CD4-positive, alpha-beta T cell (primary cell): ENCODE measurements at regions not wholly inside any gene's neighbourhood (a gene's known extent, or its start where the extent isn't known, plus 50 kb on each side); places are given as distances from the start of the nearest gene placed in this dataset.

ENCODE experiments used
- ATAC-seq: fragments of 200-7000 bp; cut with Tn5 transposase; one replicate; pipeline ENCODE4 v1.10.0; 2022; ENCODE audit warnings: mild to moderate bottlenecking; ENCODE audit not compliant: poor library complexity
- CTCF ChIA-PET: fragments of 350-600 bp; sonication (Branson Sonifier 250); formaldehyde crosslinking; loops from one replicate; lab custom pipeline; 2021; ENCODE audit warnings: antibody characterized with exemption, inconsistent platforms; lab: Charles Lee
- POLR2A ChIA-PET: fragments of 350-600 bp; sonication (Branson Sonifier 250); formaldehyde crosslinking; loops from one replicate; lab custom pipeline; 2021; ENCODE audit warnings: antibody characterized with exemption, inconsistent platforms; lab: Charles Lee
- DNase-seq, 14 experiments: peaks; one replicate each; pipeline ENCODE4 v3.0.0-alpha.2; 2013 to 2020; ENCODE audit warnings: mixed read lengths in 2 of 14
- H3K27ac ChIP-seq, 2 donors: one replicate each; pipeline versions ENCODE4 v1.5.1 to v1.7.0; 2013; ENCODE audit warnings: low read length in 2 of 2, low read depth in 1 of 2, mild to moderate bottlenecking in 1 of 2
- H3K27me3 ChIP-seq, 2 experiments: 1 replicate in 1 of 2; 2 replicates in 1 of 2; pipeline versions ENCODE4 v1.6.1 to v1.7.0; 2013; ENCODE audit warnings: low read length in 2 of 2, control low read depth in 1 of 2, mild to moderate bottlenecking in 1 of 2, moderate library complexity in 1 of 2; ENCODE audit not compliant: insufficient read depth in 2 of 2, control insufficient read depth in 1 of 2
- H3K36me3 ChIP-seq: one replicate; pipeline ENCODE4 v1.6.1; 2013; ENCODE audit warnings: low read length, control low read depth; ENCODE audit not compliant: insufficient read depth
- H3K4me1 ChIP-seq: one replicate; pipeline ENCODE4 v1.6.1; 2013; ENCODE audit warnings: low read length, control low read depth; ENCODE audit not compliant: insufficient read depth
- H3K4me3 ChIP-seq: one replicate; pipeline ENCODE4 v1.5.1; 2013; ENCODE audit warnings: mild to moderate bottlenecking, low read length, moderate library complexity
- H3K9me3 ChIP-seq, 2 experiments: 1 replicate in 1 of 2; 2 replicates in 1 of 2; pipeline versions ENCODE4 v1.6.1 to v1.7.0; 2013; ENCODE audit warnings: low read length in 2 of 2, mild to moderate bottlenecking in 2 of 2, control low read depth in 1 of 2, moderate library complexity in 1 of 2; ENCODE audit not compliant: control insufficient read depth in 1 of 2, insufficient read depth in 1 of 2
- H3K27ac Mint-ChIP-seq: one replicate; pipeline ENCODE4 v1.8.0; 2020; ENCODE audit warnings: mixed read lengths
- H3K27me3 Mint-ChIP-seq: one replicate; pipeline ENCODE4 v1.8.0; 2021; ENCODE audit warnings: mixed read lengths
- H3K36me3 Mint-ChIP-seq: one replicate; pipeline ENCODE4 v1.8.0; 2021; ENCODE audit warnings: low read depth, mixed read lengths
- H3K4me1 Mint-ChIP-seq: one replicate; pipeline ENCODE4 v1.8.0; 2021; ENCODE audit warnings: low read depth, mixed read lengths
- H3K4me3 Mint-ChIP-seq: one replicate; pipeline ENCODE4 v1.8.0; 2020; ENCODE audit warnings: mild to moderate bottlenecking, mixed read lengths
- H3K9me3 Mint-ChIP-seq: one replicate; pipeline ENCODE4 v1.8.0; 2020; ENCODE audit warnings: mixed read lengths
- CTCF ChIP-seq: fragments of 200-600 bp; IDR thresholded peaks from one replicate; pipeline ENCODE4 v1.8.0; 2022; ENCODE audit warnings: antibody characterized with exemption, mild to moderate bottlenecking
- intact Hi-C, 2 experiments: fragments of 100-400 bp; cut with DNase I in 1 of 2; cut with micrococcal nuclease in 1 of 2; formaldehyde crosslinking; loops; one replicate each; pipeline versions ENCODE4 v1.15.1 to v1.9.0; 2023 to 2025; cut with DNase I, micrococcal nuclease

- ATAC-seq: no peak
- intact Hi-C loops: no loop called here
These were observed 51.3 kb upstream of the PITX1 start for GRCh38 chr5:135085133-135085935.

More at GRCh38 chr5:135085133-135085935, 51.3 kb upstream of the PITX1 start:
- peaks cover 0 to 11% of the 10 kb centered on the region in 2 experiments for H3K27me3 ChIP-seq
- H3K4me3 ChIP-seq: no peak overlapping the region
- ChIA-PET POLR2A (no interaction called here), CTCF (no interaction called here)
- H3K4me1 Mint-ChIP-seq: no peaks in the 10 kb centered on the region
- H3K27ac Mint-ChIP-seq: no peak overlapping the region
- H3K27ac ChIP-seq: no peak overlapping the region
- peaks cover 33% of the 10 kb centered on the region for H3K27me3 Mint-ChIP-seq
- no peak for DNase-seq
- H3K9me3 ChIP-seq: peaks cover 0 to 8% of the 10 kb centered on the region in 2 experiments
- H3K4me3 Mint-ChIP-seq: no peak overlapping the region
- no peaks in the 10 kb centered on the region for H3K4me1 ChIP-seq
- no peaks in the 10 kb centered on the region for H3K36me3 ChIP-seq
- no peak for TF ChIP-seq CTCF
- H3K36me3 Mint-ChIP-seq: no peaks in the 10 kb centered on the region
- no peaks in the 10 kb centered on the region for H3K9me3 Mint-ChIP-seq
